ENCODE measurements at regions not wholly inside any gene's neighbourhood (a gene's known extent, or its start where the extent isn't known, plus 50 kb on each side); places are given as distances from the start of the nearest gene placed in this dataset.
"Not testable (repeated sequence)": the region's sequence is repeated elsewhere in the genome, so short reads cannot be mapped to it uniquely, and the experiment has no call there.

- DNase-seq, result no peak
These were observed 131.2 kb upstream of the PAK3 start for GRCh38 chrX:110964786-110965185.

- no peak for DNase-seq
These were observed 133.5 kb upstream of the PAK3 start for GRCh38 chrX:110962451-110962850.

- DNase-seq, result no peak
These were observed 140.3 kb upstream of the PAK3 start for GRCh38 chrX:110955706-110956105.

GRCh38 chrX:110954428-110955100 lies 141.4 kb upstream of the PAK3 start:
- no peak for DNase-seq

- no peak for DNase-seq
These were observed 144.3 kb upstream of the PAK3 start for GRCh38 chrX:110951472-110952269.

- DNase-seq, result no peak
These were observed 149.4 kb upstream of the CHRDL1 start for GRCh38 chrX:110944751-110945675.

GRCh38 chrX:110944311-110944750 lies 148.7 kb upstream of the CHRDL1 start:
- no peak for DNase-seq

DNA sequence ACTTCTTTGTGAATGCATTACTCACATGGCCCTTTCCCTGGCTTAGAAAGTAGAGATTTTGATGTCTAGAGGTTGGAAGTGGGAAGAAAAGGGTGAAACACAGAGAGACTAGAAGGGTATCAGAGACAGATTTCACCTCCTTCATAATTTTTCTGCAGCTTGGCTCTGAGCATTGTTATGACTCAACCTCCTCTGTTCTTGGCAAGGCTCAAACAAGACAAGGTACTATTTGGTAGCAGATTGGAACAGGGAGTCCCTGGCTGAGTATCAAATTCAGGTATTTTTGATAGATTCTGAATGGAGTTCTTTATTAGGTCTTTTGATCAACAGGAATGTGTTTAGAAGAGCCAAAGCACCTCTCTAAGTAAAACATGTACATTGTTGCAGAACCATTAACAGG lies 146.3 kb upstream of the CHRDL1 start:
- DNase-seq, result no peak

GRCh38 chrX:110938977-110939732 lies 143.5 kb upstream of the CHRDL1 start:
- DNase-seq, result no peak

GRCh38 chrX:110924871-110925270 lies 129.3 kb upstream of the CHRDL1 start:
- DNase-seq, result no peak

DNA sequence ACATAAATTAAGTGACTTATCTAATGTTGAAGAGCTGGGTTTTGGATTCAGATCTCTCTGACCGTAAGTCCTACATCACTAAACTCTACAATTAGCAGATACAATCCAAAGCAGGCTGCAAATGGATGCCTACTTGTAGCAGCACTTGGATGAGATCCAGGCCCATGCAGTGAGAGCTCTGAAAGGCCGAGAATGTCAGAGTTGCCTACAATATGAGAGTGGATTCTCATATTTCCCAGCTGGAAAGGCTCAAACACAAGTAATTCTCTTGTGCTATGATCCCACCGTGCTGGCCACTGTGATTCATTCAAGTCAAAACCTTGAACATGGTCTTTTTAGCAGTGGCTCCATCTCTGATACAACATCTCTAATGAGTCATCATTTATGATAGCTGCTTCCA lies 125.4 kb upstream of the CHRDL1 start:
- no peak for DNase-seq

GRCh38 chrX:110915570-110915969 lies 120.0 kb upstream of the CHRDL1 start:
- DNase-seq, result no peak

- DNase-seq, result peak; percentile 6
These were observed 119.5 kb upstream of the CHRDL1 start for GRCh38 chrX:110915111-110915510.

- no peak for DNase-seq
These were observed 118.7 kb upstream of the CHRDL1 start for GRCh38 chrX:110914281-110914680.

- DNase-seq, result not testable (repeated sequence)
These were observed 109.1 kb upstream of the CHRDL1 start for GRCh38 chrX:110904747-110905146.

DNA sequence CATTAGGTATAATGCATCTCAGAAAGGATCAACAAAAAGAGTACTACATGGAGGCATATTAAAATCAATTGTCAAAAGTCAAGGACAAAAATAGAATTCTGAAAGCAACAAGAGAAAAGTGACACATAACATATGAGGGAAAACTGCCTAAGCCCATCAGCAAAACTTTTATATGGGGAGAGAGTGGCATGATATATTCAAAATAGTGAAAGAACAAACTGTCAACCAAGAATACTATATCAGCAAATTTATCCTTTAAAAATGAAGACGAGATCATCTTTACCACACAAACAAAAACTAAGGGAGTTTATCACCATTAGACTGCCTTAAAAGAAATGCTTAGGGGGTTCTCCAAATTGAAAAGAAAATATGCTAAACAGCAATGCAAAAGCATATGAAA lies 86.4 kb upstream of the CHRDL1 start:
- no peak for DNase-seq

DNA sequence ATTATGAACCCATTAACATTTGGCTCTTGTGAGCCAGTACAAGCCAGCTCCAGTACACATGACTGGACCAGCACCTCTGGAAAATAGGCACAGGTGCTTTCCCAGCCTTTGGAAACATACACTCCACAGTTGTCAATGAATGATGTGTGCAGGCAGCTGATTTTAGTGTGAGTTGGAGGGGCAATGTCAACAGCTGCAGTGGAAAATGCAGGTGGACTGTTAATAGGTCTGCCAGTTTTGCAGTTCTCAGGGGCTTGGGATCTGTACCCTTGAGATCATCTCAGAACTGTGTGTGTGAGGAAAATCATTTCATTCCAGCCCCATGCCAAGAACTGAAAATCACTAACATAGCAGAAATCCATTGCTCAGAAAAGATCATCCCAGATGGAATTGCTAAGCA lies 81.7 kb upstream of the CHRDL1 start:
- DNase-seq, result no peak

- no peak for DNase-seq
These were observed 76.2 kb upstream of the CHRDL1 start for GRCh38 chrX:110871839-110872238.

GRCh38 chrX:110866421-110866820 lies 70.8 kb upstream of the CHRDL1 start:
- DNase-seq, result no peak

DNA sequence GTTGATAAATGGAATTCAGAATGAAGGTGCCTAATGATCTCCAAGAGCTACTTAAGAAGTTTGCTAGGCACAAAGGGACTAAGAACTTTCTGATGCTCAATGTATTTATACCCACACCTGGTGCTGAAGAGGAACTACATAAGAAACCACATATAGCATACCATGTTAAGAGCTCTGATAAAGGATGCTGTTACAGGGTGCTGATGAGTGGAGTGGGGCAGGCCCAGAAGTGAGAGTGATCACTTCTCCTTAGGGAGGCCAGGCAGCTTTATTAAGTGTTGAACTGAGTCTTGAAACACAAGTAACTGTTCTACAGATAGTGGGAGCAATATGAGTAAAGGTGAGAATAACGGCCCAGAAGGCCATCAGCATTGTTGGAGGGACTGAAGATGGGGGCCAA lies 68.3 kb upstream of the CHRDL1 start:
- no peak for DNase-seq

GRCh38 chrX:110858565-110858964 lies 62.9 kb upstream of the CHRDL1 start:
- no peak for DNase-seq

GRCh38 chrX:110853610-110854009 lies 58.0 kb upstream of the CHRDL1 start:
- peak; percentile 67 for DNase-seq

GRCh38 chrX:110852180-110852579 lies 56.6 kb upstream of the CHRDL1 start:
- DNase-seq, result no peak
